ENCODE measurements at regions not wholly inside any gene's neighbourhood (a gene's known extent, or its start where the extent isn't known, plus 50 kb on each side); places are given as distances from the start of the nearest gene placed in this dataset.

GRCh38 chr12:91947459-91947858, 198.2 kb downstream of the BTG1 start:
- ATAC-seq (ENCODE audit: insufficient read depth, low FRiP score), result no peak
- no peak for TF ChIP-seq CTCF (IDR thresholded peaks at IDR 0.05; ENCODE audit: control extremely low read depth, extremely low read depth)
- DNase-seq, result peak in 1 of 3 donors; percentile 39
- Histone ChIP-seq H3K27me3 (ENCODE audit: control insufficient read depth in 3 of 3, insufficient read depth in 3 of 3, low read length in 2 of 3) (no peaks in the 10 kb centered on the region), H3K27ac (ENCODE audit: low read depth in 1 of 2, low read length in 1 of 2) (no peak overlapping the region), H3K36me3 (ENCODE audit: control insufficient read depth in 4 of 4, insufficient read depth in 4 of 4, low read length in 4 of 4) (no peaks in the 10 kb centered on the region), H3K9ac (ENCODE audit: insufficient read depth in 1 of 2, low read length in 2 of 2) (no peak overlapping the region), H3K9me3 (ENCODE audit: control insufficient read depth in 4 of 4, insufficient read depth in 3 of 4, low read length in 3 of 4) (no peaks in the 10 kb centered on the region), H3K4me3 (no peak overlapping the region), H3K4me1 (ENCODE audit: control insufficient read depth in 5 of 5, insufficient read depth in 5 of 5, low read length in 5 of 5) (peaks cover 0 to 3% (median 0%) of the 10 kb centered on the region in 5 donors)
- 48 to 61% methylated on average over 5 of the region's 5 CpGs for WGBS, 2 donors

- H3K4me3 ChIP-seq, result no peak overlapping the region
- H3K27me3 ChIP-seq (ENCODE audit: control insufficient read depth in 3 of 3, insufficient read depth in 3 of 3, low read length in 2 of 3), result no peaks in the 10 kb centered on the region
- WGBS, 2 donors, result 89 to 92% methylated on average over 1 of the region's 1 CpG
- no peak overlapping the region for H3K9ac ChIP-seq (ENCODE audit: insufficient read depth in 1 of 2, low read length in 2 of 2)
- no peaks in the 10 kb centered on the region for H3K36me3 ChIP-seq (ENCODE audit: control insufficient read depth in 4 of 4, insufficient read depth in 4 of 4, low read length in 4 of 4)
- H3K9me3 ChIP-seq (ENCODE audit: control insufficient read depth in 4 of 4, insufficient read depth in 3 of 4, low read length in 3 of 4), result no peaks in the 10 kb centered on the region
- DNase-seq (no peak), ATAC-seq (ENCODE audit: insufficient read depth, low FRiP score) (no peak)
- H3K27ac ChIP-seq (ENCODE audit: low read depth in 1 of 2, low read length in 1 of 2), result no peak overlapping the region
- H3K4me1 ChIP-seq (ENCODE audit: control insufficient read depth in 5 of 5, insufficient read depth in 5 of 5, low read length in 5 of 5), result peaks cover 0 to 5% (median 0%) of the 10 kb centered on the region in 5 donors
- no peak for TF ChIP-seq CTCF (IDR thresholded peaks at IDR 0.05; ENCODE audit: control extremely low read depth, extremely low read depth)
Measured at GRCh38 chr12:91944637-91945036, 201.0 kb downstream of the BTG1 start.

DNA sequence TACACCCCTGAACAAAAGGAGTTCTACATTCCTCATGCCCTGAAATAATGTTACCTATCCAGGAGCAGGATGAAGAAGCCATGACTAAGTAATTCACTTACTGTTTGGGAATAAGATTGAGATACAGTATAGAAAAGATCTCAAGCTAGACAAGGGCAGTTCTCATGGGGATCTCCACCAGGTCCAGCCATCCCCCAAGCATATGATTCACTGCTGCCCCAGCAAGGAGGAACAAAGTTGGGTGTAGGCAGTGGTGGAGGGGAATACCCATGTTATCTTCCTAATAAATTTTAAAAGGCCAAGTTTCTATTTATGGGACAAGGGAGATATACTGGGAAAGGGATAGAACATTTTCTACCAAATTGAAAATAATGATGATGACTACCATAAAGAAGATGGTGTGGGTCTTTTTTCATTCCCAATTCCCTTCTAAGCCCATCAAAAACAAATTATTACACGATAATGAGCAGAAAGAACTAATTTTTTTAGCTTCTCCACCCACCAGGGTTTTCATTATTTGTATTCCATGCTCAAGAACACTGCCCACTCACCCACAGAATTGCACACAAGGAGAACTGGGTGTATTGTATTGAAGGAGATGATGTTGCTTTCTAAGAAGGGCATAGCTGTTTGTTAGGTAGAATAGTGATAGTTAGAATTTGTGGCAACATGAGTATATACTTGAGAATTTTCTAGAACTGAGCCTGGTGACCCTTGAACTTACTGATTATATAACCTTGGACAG, 204.6 kb downstream of the BTG1 start:
- ATAC-seq (ENCODE audit: insufficient read depth, low FRiP score), result no peak
- H3K4me1 ChIP-seq (ENCODE audit: control insufficient read depth in 5 of 5, insufficient read depth in 5 of 5, low read length in 5 of 5), result peaks cover 0 to 5% (median 0%) of the 10 kb centered on the region in 5 donors

More for the DNA sequence above, 204.6 kb downstream of the BTG1 start:
- no peak overlapping the region for H3K4me3 ChIP-seq
- no peak overlapping the region for H3K9ac ChIP-seq (ENCODE audit: insufficient read depth in 1 of 2, low read length in 2 of 2)
- no peak for TF ChIP-seq CTCF (IDR thresholded peaks at IDR 0.05; ENCODE audit: control extremely low read depth, extremely low read depth)
- no peaks in the 10 kb centered on the region for H3K9me3 ChIP-seq (ENCODE audit: control insufficient read depth in 4 of 4, insufficient read depth in 3 of 4, low read length in 3 of 4)
- DNase-seq, result no peak
- H3K36me3 ChIP-seq (ENCODE audit: control insufficient read depth in 4 of 4, insufficient read depth in 4 of 4, low read length in 4 of 4), result no peaks in the 10 kb centered on the region
- WGBS, 2 donors, result 86 to 97% methylated on average over 1 of the region's 1 CpG
- H3K27me3 ChIP-seq (ENCODE audit: control insufficient read depth in 3 of 3, insufficient read depth in 3 of 3, low read length in 2 of 3), result no peaks in the 10 kb centered on the region
- H3K27ac ChIP-seq (ENCODE audit: low read depth in 1 of 2, low read length in 1 of 2), result no peak overlapping the region
